K562 (cell line): ENCODE measurements at regions not wholly inside any gene's neighbourhood (a gene's known extent, or its start where the extent isn't known, plus 50 kb on each side); places are given as distances from the start of the nearest gene placed in this dataset.
"Not testable (repeated sequence)": the region's sequence is repeated elsewhere in the genome, so short reads cannot be mapped to it uniquely, and the experiment has no call there.

Source experiments
- CTBP1 ChIP-seq: fragments of 450-650 bp; IDR thresholded peaks from 2 replicates; pipeline ENCODE4 v1.6.1; 2016; ENCODE audit warnings: borderline replicate concordance
- EGR1 ChIP-seq: fragments of 450-650 bp; conservative IDR thresholded peaks from 2 replicates; pipeline ENCODE4 v1.6.1; 2017; ENCODE audit warnings: mild to moderate bottlenecking
- ETV1 ChIP-seq: fragments of 450-650 bp; conservative IDR thresholded peaks from 2 replicates; pipeline ENCODE4 v1.6.1; 2016; ENCODE audit warnings: missing genetic modification characterization, control low read depth, low read depth, missing compliant biosample characterization
- FOXJ3 ChIP-seq: sonication (generic); formaldehyde crosslinking; IDR thresholded peaks from 2 replicates; pipeline ENCODE4 v1.4.0; 2020; ENCODE audit warnings: mild to moderate bottlenecking, missing genetic modification reagents
- KLF13 ChIP-seq: fragments of 450-650 bp; IDR thresholded peaks from 2 replicates; pipeline ENCODE4 v1.6.1; 2016; ENCODE audit warnings: missing genetic modification characterization, low read depth, mild to moderate bottlenecking, missing compliant biosample characterization, moderate library complexity, borderline replicate concordance
- NEUROD1 ChIP-seq: fragments of 150-350 bp; IDR thresholded peaks from 2 replicates; pipeline ENCODE4 v1.6.1; 2014; ENCODE audit warnings: borderline replicate concordance, low read length, low read depth; ENCODE audit not compliant: partially characterized antibody
- NFE2L1 ChIP-seq: fragments of 450-650 bp; IDR thresholded peaks from 2 replicates; pipeline ENCODE4 v1.6.1; 2016; ENCODE audit warnings: missing genetic modification characterization, low read depth, mild to moderate bottlenecking, missing compliant biosample characterization, moderate library complexity, borderline replicate concordance
- SAP30 ChIP-seq: fragments of 200-600 bp; sonication (generic); IDR thresholded peaks from 2 replicates; pipeline ENCODE4 v1.6.1; 2012; ENCODE audit warnings: borderline replicate concordance, low read depth, mild to moderate bottlenecking, moderate library complexity, low read length, control low read depth, inconsistent platforms; ENCODE audit not compliant: insufficient read depth, poor library complexity, severe bottlenecking
- TF ChIP-seq, protein P1 (sequence below): fragments of 450-650 bp; formaldehyde crosslinking; IDR thresholded peaks from 2 replicates; pipeline ENCODE4 v1.4.0; 2020; ENCODE audit warnings: mild to moderate bottlenecking, moderate library complexity
- TF ChIP-seq, protein P2 (sequence below), 3 experiments: IDR thresholded peaks in 2 of 3; conservative IDR thresholded peaks in 1 of 3; 2 replicates each; pipeline ENCODE4 v1.5.1; 2011 to 2012; ENCODE audit warnings: low read length in 3 of 3, mild to moderate bottlenecking in 3 of 3, control low read depth in 2 of 3, improper control_type of control experiment in 1 of 3, inconsistent platforms in 1 of 3, low read depth in 1 of 3, mixed read lengths in 1 of 3, moderate library complexity in 1 of 3; ENCODE audit not compliant: insufficient read depth in 2 of 3
- TF ChIP-seq, protein P3 (sequence below): fragments of 450-650 bp; IDR thresholded peaks from 2 replicates; pipeline ENCODE4 v1.6.1; 2017; ENCODE audit warnings: mild to moderate bottlenecking, moderate library complexity
- TF ChIP-seq, protein P4 (sequence below): sonication (generic); formaldehyde crosslinking; IDR thresholded peaks from 2 replicates; pipeline ENCODE4 v1.8.1; 2023; ENCODE audit warnings: mild to moderate bottlenecking, missing genetic modification reagents

DNA sequence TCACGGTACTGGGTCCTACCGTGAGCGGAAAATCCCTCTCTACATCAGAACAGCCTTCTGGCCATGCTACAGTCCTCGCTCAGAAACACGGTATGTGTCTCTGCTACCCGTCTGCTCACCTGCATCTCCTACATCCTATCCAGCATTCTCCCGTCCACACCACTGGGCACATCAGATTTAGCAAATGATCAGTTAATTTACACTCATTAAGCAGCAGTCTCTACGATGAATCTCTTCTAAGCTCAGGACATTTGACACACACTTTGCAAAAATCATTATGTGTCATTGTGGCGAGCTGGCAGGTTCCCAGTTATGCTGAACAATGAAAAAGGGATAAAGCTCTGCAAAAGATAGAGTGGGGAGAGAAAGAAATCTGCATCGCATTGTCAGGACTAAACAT lies 105.2 kb downstream of the ATP6V0E2 start:
- not testable (repeated sequence) for TF ChIP-seq NEUROD1; KLF13 (tag); EGR1; SAP30; NFE2L1 (tag); FOXJ3; CTBP1; ETV1 (tag)
- TF ChIP-seq, protein P1, sequence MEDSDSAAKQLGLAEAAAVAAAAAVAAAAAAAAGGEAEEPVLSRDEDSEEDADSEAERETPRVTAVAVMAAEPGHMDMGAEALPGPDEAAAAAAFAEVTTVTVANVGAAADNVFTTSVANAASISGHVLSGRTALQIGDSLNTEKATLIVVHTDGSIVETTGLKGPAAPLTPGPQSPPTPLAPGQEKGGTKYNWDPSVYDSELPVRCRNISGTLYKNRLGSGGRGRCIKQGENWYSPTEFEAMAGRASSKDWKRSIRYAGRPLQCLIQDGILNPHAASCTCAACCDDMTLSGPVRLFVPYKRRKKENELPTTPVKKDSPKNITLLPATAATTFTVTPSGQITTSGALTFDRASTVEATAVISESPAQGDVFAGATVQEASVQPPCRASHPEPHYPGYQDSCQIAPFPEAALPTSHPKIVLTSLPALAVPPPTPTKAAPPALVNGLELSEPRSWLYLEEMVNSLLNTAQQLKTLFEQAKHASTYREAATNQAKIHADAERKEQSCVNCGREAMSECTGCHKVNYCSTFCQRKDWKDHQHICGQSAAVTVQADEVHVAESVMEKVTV (CRISPR knock-in tag), result not testable (repeated sequence)
- TF ChIP-seq, protein P2, sequence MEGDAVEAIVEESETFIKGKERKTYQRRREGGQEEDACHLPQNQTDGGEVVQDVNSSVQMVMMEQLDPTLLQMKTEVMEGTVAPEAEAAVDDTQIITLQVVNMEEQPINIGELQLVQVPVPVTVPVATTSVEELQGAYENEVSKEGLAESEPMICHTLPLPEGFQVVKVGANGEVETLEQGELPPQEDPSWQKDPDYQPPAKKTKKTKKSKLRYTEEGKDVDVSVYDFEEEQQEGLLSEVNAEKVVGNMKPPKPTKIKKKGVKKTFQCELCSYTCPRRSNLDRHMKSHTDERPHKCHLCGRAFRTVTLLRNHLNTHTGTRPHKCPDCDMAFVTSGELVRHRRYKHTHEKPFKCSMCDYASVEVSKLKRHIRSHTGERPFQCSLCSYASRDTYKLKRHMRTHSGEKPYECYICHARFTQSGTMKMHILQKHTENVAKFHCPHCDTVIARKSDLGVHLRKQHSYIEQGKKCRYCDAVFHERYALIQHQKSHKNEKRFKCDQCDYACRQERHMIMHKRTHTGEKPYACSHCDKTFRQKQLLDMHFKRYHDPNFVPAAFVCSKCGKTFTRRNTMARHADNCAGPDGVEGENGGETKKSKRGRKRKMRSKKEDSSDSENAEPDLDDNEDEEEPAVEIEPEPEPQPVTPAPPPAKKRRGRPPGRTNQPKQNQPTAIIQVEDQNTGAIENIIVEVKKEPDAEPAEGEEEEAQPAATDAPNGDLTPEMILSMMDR (IDR thresholded peaks at IDR 0.05 in 2 of 3, conservative IDR thresholded peaks at IDR 0.05 in 1 of 3; ENCODE audit: insufficient read depth in 2 of 3, low read depth in 1 of 3, low read length in 3 of 3), result not testable (repeated sequence)
- TF ChIP-seq, protein P3, sequence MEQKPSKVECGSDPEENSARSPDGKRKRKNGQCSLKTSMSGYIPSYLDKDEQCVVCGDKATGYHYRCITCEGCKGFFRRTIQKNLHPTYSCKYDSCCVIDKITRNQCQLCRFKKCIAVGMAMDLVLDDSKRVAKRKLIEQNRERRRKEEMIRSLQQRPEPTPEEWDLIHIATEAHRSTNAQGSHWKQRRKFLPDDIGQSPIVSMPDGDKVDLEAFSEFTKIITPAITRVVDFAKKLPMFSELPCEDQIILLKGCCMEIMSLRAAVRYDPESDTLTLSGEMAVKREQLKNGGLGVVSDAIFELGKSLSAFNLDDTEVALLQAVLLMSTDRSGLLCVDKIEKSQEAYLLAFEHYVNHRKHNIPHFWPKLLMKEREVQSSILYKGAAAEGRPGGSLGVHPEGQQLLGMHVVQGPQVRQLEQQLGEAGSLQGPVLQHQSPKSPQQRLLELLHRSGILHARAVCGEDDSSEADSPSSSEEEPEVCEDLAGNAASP, result not testable (repeated sequence)
- TF ChIP-seq, protein P4, sequence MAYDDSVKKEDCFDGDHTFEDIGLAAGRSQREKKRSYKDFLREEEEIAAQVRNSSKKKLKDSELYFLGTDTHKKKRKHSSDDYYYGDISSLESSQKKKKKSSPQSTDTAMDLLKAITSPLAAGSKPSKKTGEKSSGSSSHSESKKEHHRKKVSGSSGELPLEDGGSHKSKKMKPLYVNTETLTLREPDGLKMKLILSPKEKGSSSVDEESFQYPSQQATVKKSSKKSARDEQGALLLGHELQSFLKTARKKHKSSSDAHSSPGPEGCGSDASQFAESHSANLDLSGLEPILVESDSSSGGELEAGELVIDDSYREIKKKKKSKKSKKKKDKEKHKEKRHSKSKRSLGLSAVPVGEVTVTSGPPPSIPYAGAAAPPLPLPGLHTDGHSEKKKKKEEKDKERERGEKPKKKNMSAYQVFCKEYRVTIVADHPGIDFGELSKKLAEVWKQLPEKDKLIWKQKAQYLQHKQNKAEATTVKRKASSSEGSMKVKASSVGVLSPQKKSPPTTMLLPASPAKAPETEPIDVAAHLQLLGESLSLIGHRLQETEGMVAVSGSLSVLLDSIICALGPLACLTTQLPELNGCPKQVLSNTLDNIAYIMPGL (CRISPR knock-in tag), result not testable (repeated sequence)
